T-cell (primary cell): ENCODE measurements at regions not wholly inside any gene's neighbourhood (a gene's known extent, or its start where the extent isn't known, plus 50 kb on each side); places are given as distances from the start of the nearest gene placed in this dataset.

Source experiments
- ATAC-seq, 4 experiments: fragments of 200-7000 bp in 3 of 4; fragments of 150-1000 bp in 1 of 4; cut with Tn5 transposase; replicated peaks in 1 of 4; 1 replicate in 3 of 4; 2 replicates in 1 of 4; pipeline ENCODE4 v1.10.0; 2021; ENCODE audit warnings: moderate library complexity in 3 of 4, mild to moderate bottlenecking in 2 of 4, moderate number of reproducible peaks in 1 of 4
- CTCF ChIA-PET, 2 donors: fragments of 300-600 bp; sonication (Branson Sonifier 250); formaldehyde crosslinking; loops; one replicate each; lab custom pipeline; 2022; ENCODE audit warnings: antibody characterized with exemption in 2 of 2; lab: Charles Lee
- POLR2A ChIA-PET, 2 donors: fragments of 300-600 bp; sonication (Branson Sonifier 250); formaldehyde crosslinking; loops; one replicate each; lab custom pipeline; 2022; ENCODE audit warnings: antibody characterized with exemption in 2 of 2; lab: Charles Lee
- DNase-seq, 35 experiments: peaks; one replicate each; pipeline versions ENCODE4 v3.0.0 to v3.0.0-alpha.2; 2013 to 2023
- H3K27ac ChIP-seq: one replicate; pipeline ENCODE4 v1.5.1; 2013; ENCODE audit warnings: low read length
- H3K27me3 ChIP-seq, 2 experiments: replicated peaks in 1 of 2; 1 replicate in 1 of 2; 2 replicates in 1 of 2; pipeline versions ENCODE4 v1.6.1 to v1.7.0; 2013; ENCODE audit warnings: low read length in 1 of 2, mixed read lengths in 1 of 2; ENCODE audit not compliant: control insufficient read depth in 2 of 2, insufficient read depth in 2 of 2; ENCODE audit errors: extremely low read depth in 1 of 2
- H3K36me3 ChIP-seq, 2 donors: 1 replicate in 1 of 2; 2 replicates in 1 of 2; pipeline versions ENCODE4 v1.6.1 to v1.7.0; 2013; ENCODE audit warnings: low read length in 1 of 2; ENCODE audit not compliant: control insufficient read depth in 2 of 2, insufficient read depth in 1 of 2; ENCODE audit errors: extremely low read depth in 1 of 2
- H3K4me1 ChIP-seq, 2 experiments: 1 replicate in 1 of 2; 2 replicates in 1 of 2; pipeline versions ENCODE4 v1.6.1 to v1.7.0; 2013; ENCODE audit warnings: low read length in 2 of 2, mixed read lengths in 1 of 2; ENCODE audit not compliant: insufficient read depth in 2 of 2, control insufficient read depth in 1 of 2; ENCODE audit errors: extremely low read depth in 1 of 2
- H3K4me3 ChIP-seq, 2 donors: 1 replicate in 1 of 2; 2 replicates in 1 of 2; pipeline versions ENCODE4 v1.5.1 to v1.7.0; 2013; ENCODE audit warnings: mild to moderate bottlenecking in 2 of 2, low read length in 1 of 2, moderate library complexity in 1 of 2; ENCODE audit not compliant: control insufficient read depth in 1 of 2; ENCODE audit errors: extremely low read depth in 1 of 2
- H3K9me3 ChIP-seq: 2 replicates; pipeline ENCODE4 v1.7.0; 2013
- H3K27ac Mint-ChIP-seq, 2 donors: one replicate each; pipeline ENCODE4 v1.8.0; 2020 to 2021; ENCODE audit warnings: mild to moderate bottlenecking in 2 of 2, mixed read lengths in 2 of 2
- H3K27me3 Mint-ChIP-seq, 2 donors: one replicate each; pipeline ENCODE4 v1.8.0; 2021 to 2022; ENCODE audit warnings: mixed read lengths in 2 of 2
- H3K36me3 Mint-ChIP-seq: one replicate; pipeline ENCODE4 v1.8.0; 2021; ENCODE audit warnings: mixed read lengths
- H3K4me1 Mint-ChIP-seq, 3 donors: one replicate each; pipeline ENCODE4 v1.8.0; 2020 to 2022; ENCODE audit warnings: mixed read lengths in 3 of 3, mild to moderate bottlenecking in 1 of 3
- H3K4me3 Mint-ChIP-seq, 3 donors: one replicate each; pipeline ENCODE4 v1.8.0; 2020 to 2022; ENCODE audit warnings: mild to moderate bottlenecking in 3 of 3, mixed read lengths in 3 of 3, moderate library complexity in 3 of 3
- H3K9me3 Mint-ChIP-seq, 3 donors: one replicate each; pipeline ENCODE4 v1.8.0; 2020 to 2022; ENCODE audit warnings: mixed read lengths in 3 of 3
- WGBS: methylation state at CpG from one replicate; pipeline ENCODE4 v1.1.5; 2013; ENCODE audit warnings: missing lambda C conversion rate; ENCODE audit not compliant: insufficient coverage; 5-methylcytosine and 5-hydroxymethylcytosine counted together

DNA sequence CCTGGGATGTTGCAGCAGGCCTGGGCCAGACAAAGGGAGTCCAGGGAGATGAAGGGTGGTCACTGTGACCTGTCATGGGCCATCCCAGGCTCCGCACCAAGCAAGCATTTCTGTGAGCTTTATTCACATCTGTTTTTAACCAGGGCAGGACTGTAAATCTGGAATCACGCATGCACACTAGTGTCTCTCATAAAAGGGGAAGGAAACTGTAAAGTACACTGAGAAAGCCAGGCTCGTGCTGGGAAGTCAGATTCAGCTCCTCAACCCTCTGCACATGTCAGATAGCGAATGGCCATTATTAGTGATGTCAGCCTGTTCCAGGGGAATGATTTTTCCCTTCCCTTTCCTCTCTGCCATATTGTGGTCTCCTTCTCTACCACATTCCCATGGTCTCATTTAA is 818.6 kb upstream of the RAB6C start:
- no peaks in the 10 kb centered on the region for H3K9me3 ChIP-seq

DNA sequence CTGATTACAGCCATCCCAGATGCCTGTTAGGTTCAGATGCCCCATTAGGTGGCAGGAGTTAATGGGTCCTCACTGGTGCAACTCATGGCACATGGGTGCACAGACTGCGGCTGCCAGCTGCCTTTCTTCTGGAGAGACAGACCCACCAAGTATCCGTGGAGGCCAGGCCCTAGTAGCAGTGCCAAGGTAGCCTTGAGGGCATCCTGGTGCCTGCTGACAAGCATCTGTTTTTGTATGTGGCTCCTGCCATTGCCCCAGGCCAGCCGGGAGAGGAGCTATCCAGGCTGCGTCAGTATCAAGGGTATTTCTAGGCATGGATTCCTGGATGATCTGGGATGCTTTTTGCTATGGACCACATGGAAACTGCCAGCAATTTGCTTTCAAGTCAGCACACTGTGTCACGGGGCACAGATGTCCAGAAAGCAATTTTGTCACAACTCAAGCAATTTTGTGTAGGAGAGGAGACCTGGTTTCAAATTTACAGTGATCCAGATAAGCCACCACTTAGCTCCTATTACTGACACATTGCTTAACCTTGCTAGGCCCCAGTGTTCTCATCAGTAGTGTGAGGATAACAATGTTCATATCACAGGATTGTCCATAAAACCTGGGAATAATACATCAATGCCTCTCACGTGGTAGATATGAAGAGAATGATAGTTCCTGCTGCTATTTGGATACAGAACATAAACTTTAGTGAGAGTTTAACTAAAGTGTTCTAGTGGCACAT is 815.1 kb upstream of the RAB6C start:
- no peak overlapping the region for H3K4me3 ChIP-seq
- Mint-ChIP-seq H3K27ac (no peak overlapping the region), H3K36me3 (no peaks in the 10 kb centered on the region), H3K27me3 (no peaks in the 10 kb centered on the region), H3K4me1 (no peaks in the 10 kb centered on the region), H3K9me3 (peaks cover 0 to 4% (median 0%) of the 10 kb centered on the region in 3 donors), H3K4me3 (no peak overlapping the region)
- no peaks in the 10 kb centered on the region for H3K27me3 ChIP-seq
- no peak overlapping the region for H3K27ac ChIP-seq
- no peaks in the 10 kb centered on the region for H3K9me3 ChIP-seq
- CTCF ChIA-PET: no interaction called here
- 89% methylated on average over 5 of the region's 6 CpGs for WGBS
- H3K36me3 ChIP-seq: no peaks in the 10 kb centered on the region
- POLR2A ChIA-PET: no interaction called here
- no peak for ATAC-seq
- no peak for DNase-seq
- no peaks in the 10 kb centered on the region for H3K4me1 ChIP-seq

More for the DNA sequence above, 818.6 kb upstream of the RAB6C start:
- WGBS: 56% methylated on average over 1 of the region's 4 CpGs
- Mint-ChIP-seq H3K36me3 (no peaks in the 10 kb centered on the region), H3K4me3 (no peak overlapping the region), H3K9me3 (peaks cover 0 to 6% (median 3%) of the 10 kb centered on the region in 3 donors), H3K27ac (no peak overlapping the region), H3K27me3 (peaks cover 0 to 4% of the 10 kb centered on the region in 2 donors), H3K4me1 (no peaks in the 10 kb centered on the region)
- ChIA-PET CTCF (no interaction called here), POLR2A (no interaction called here)
- no peaks in the 10 kb centered on the region for H3K27me3 ChIP-seq
- H3K4me3 ChIP-seq: no peak overlapping the region
- no peaks in the 10 kb centered on the region for H3K4me1 ChIP-seq
- no peaks in the 10 kb centered on the region for H3K36me3 ChIP-seq
- DNase-seq: no peak
- no peak for ATAC-seq
- no peak overlapping the region for H3K27ac ChIP-seq

DNA sequence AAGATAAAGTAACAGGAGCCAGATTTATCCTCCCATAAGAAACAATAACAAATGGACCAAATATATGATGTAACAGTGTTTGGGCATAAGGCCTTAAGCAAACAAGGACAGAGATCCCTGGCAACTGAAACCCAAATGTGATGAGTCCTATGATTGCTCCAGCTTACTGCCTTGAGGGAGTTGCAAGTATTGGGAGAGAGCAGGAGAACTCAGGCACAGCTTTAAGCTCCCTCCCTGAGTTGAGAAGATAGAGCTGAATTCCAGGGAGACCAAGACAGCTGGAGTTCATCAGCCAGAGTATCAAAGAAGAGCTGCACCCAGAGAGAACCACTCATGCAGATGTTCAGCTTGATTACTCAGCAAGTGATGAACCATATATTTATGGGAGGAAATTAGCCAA is 814.5 kb upstream of the RAB6C start:
- no peaks in the 10 kb centered on the region for H3K9me3 ChIP-seq
- ChIA-PET POLR2A (no interaction called here), CTCF (no interaction called here)
- Mint-ChIP-seq H3K36me3 (no peaks in the 10 kb centered on the region), H3K4me3 (no peak overlapping the region), H3K27me3 (no peaks in the 10 kb centered on the region), H3K27ac (no peak overlapping the region), H3K4me1 (no peaks in the 10 kb centered on the region), H3K9me3 (peaks cover 0 to 4% (median 0%) of the 10 kb centered on the region in 3 donors)
- no peaks in the 10 kb centered on the region for H3K4me1 ChIP-seq
- DNase-seq (no peak), ATAC-seq (no peak)
- no peaks in the 10 kb centered on the region for H3K27me3 ChIP-seq
- H3K27ac ChIP-seq: no peak overlapping the region
- H3K36me3 ChIP-seq: no peaks in the 10 kb centered on the region
- H3K4me3 ChIP-seq: no peak overlapping the region

DNA sequence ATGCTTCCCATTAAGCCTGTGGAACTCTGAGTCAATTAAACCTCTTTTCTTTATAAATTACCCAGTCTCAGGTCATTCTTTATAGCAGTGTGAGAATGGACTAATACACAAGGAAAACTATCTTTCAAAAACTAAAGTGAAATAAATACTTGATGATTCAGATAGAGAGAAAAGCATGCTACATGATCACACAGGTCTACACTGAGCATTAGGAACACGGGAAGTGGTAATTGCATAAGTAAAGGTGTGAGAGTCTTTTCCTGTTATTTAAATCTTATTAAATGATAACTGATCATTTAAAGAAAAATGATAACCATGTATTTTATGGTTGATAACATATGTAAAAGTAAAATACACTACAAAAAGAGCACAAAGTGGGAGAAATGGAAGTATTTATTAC is 812.0 kb upstream of the RAB6C start:
- ChIA-PET POLR2A (no interaction called here), CTCF (no interaction called here)
- no peaks in the 10 kb centered on the region for H3K36me3 ChIP-seq
- Mint-ChIP-seq H3K9me3 (peaks cover 0 to 4% (median 0%) of the 10 kb centered on the region in 3 donors), H3K27me3 (no peaks in the 10 kb centered on the region), H3K27ac (no peak overlapping the region), H3K4me1 (no peaks in the 10 kb centered on the region), H3K4me3 (no peak overlapping the region), H3K36me3 (no peaks in the 10 kb centered on the region)
- DNase-seq (no peak), ATAC-seq (no peak)
- WGBS: no CpG with 5 or more reads among the region's 1 CpG
- no peaks in the 10 kb centered on the region for H3K9me3 ChIP-seq
- no peak overlapping the region for H3K27ac ChIP-seq
- no peaks in the 10 kb centered on the region for H3K4me1 ChIP-seq
- no peak overlapping the region for H3K4me3 ChIP-seq
- H3K27me3 ChIP-seq: no peaks in the 10 kb centered on the region

DNA sequence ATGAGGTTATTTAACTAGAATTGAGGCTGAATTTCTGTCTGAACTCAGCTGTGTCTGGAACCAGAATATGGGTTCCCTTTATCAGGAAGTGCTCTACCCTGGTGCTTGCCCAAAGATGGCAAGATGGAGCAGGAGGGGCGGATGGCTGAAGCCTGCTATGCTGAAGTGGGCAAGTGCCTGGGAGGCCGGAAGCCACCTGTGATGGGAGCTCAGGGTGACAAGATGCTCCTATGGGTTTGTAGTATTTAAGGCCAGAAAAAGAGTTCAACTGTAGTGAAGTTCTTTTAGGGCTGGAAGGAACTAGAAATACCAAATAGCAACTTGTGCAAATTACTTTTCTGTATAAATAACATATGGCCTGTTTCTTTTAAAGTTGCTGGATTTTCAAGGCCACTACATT is 808.9 kb upstream of the RAB6C start:
- POLR2A ChIA-PET: no interaction called here
- no peak overlapping the region for H3K27ac Mint-ChIP-seq
- CTCF ChIA-PET: no interaction called here

DNA sequence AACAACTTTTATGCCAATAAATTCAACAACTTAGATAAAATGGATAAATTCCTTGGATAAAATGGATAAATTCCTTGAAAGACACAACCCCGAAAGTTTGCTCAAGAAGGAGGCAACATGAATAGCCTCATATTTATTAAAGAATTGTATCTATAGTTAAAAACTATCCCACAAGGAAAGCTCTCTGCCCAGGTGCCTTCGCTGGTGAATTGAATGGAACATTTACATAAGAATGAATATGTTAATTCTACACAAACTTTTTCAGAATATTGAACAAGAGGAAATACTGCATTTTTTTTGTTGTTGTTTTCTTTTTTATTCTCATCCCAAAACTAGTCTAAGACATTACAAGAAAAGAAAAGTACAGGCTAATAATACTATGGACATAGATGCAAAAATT is 805.3 kb upstream of the RAB6C start:
- H3K4me3 Mint-ChIP-seq: no peak overlapping the region
- H3K9me3 Mint-ChIP-seq: peaks cover 0 to 3% (median 0%) of the 10 kb centered on the region in 3 donors
- DNase-seq (no peak), ATAC-seq (no peak)
- Histone ChIP-seq H3K27ac (no peak overlapping the region), H3K4me3 (no peak overlapping the region), H3K27me3 (no peaks in the 10 kb centered on the region), H3K36me3 (no peaks in the 10 kb centered on the region), H3K4me1 (no peaks in the 10 kb centered on the region), H3K9me3 (no peaks in the 10 kb centered on the region)
- no peaks in the 10 kb centered on the region for H3K36me3 Mint-ChIP-seq
- ChIA-PET POLR2A (no interaction called here), CTCF (no interaction called here)
- H3K27me3 Mint-ChIP-seq: no peaks in the 10 kb centered on the region
- no CpG with 5 or more reads among the region's 2 CpGs for WGBS
- H3K4me1 Mint-ChIP-seq: no peaks in the 10 kb centered on the region
- no peak overlapping the region for H3K27ac Mint-ChIP-seq

More for the DNA sequence above, 808.9 kb upstream of the RAB6C start:
- Histone ChIP-seq H3K9me3 (no peaks in the 10 kb centered on the region), H3K4me3 (no peak overlapping the region), H3K27me3 (no peaks in the 10 kb centered on the region), H3K4me1 (no peaks in the 10 kb centered on the region), H3K36me3 (no peaks in the 10 kb centered on the region), H3K27ac (no peak overlapping the region)
- H3K4me1 Mint-ChIP-seq: no peaks in the 10 kb centered on the region
- ATAC-seq (no peak), DNase-seq (no peak)
- 92% methylated on average over 2 of the region's 2 CpGs for WGBS
- H3K27me3 Mint-ChIP-seq: no peaks in the 10 kb centered on the region
- H3K9me3 Mint-ChIP-seq: peaks cover 0 to 7% (median 0%) of the 10 kb centered on the region in 3 donors
- no peaks in the 10 kb centered on the region for H3K36me3 Mint-ChIP-seq
- H3K4me3 Mint-ChIP-seq: no peak overlapping the region
